ENCODE measurements at regions not wholly inside any gene's neighbourhood (a gene's known extent, or its start where the extent isn't known, plus 50 kb on each side); places are given as distances from the start of the nearest gene placed in this dataset.
A peak's percentile ranks its signal among the peaks of the same experiment; 100 is the strongest.

DNA sequence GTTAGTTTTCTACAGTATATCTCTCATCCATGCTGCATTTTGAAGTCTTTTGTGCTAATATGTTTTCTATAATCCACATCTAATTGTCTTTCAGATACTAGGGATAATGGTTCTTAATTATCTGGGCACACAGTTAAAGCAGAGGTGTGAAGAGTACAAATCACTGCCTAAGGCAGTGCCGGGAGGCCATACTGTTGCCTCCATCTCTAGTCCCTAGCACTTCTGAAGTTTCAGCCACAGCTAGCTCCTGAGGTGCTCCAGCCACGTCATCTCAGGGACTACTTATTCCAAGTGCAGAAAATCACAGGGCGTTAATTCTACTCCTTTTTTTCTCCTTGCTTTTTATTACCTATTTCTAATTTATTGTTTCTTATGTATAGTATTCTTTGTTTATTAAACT, 760.0 kb upstream of the FAM174A start:
- 66 to 77% methylated on average over 3 of the region's 3 CpGs for WGBS, 2 donors
- ATAC-seq (ENCODE audit: insufficient read depth, low FRiP score) (no peak), DNase-seq (no peak)
- Histone ChIP-seq H3K9me3 (ENCODE audit: control insufficient read depth in 4 of 4, insufficient read depth in 3 of 4, low read length in 3 of 4) (peaks cover 0 to under 1% (median 0%) of the 10 kb centered on the region in 4 donors), H3K4me3 (no peak overlapping the region), H3K36me3 (ENCODE audit: control insufficient read depth in 4 of 4, insufficient read depth in 4 of 4, low read length in 4 of 4) (no peaks in the 10 kb centered on the region), H3K9ac (ENCODE audit: insufficient read depth in 1 of 2, low read length in 2 of 2) (no peak overlapping the region), H3K27me3 (ENCODE audit: control insufficient read depth in 3 of 3, insufficient read depth in 3 of 3, low read length in 2 of 3) (no peaks in the 10 kb centered on the region), H3K4me1 (ENCODE audit: control insufficient read depth in 5 of 5, insufficient read depth in 5 of 5, low read length in 5 of 5) (peaks cover 0 to 5% (median 0%) of the 10 kb centered on the region in 5 donors), H3K27ac (ENCODE audit: low read depth in 1 of 2, low read length in 1 of 2) (no peak overlapping the region)
- TF ChIP-seq, protein P1, sequence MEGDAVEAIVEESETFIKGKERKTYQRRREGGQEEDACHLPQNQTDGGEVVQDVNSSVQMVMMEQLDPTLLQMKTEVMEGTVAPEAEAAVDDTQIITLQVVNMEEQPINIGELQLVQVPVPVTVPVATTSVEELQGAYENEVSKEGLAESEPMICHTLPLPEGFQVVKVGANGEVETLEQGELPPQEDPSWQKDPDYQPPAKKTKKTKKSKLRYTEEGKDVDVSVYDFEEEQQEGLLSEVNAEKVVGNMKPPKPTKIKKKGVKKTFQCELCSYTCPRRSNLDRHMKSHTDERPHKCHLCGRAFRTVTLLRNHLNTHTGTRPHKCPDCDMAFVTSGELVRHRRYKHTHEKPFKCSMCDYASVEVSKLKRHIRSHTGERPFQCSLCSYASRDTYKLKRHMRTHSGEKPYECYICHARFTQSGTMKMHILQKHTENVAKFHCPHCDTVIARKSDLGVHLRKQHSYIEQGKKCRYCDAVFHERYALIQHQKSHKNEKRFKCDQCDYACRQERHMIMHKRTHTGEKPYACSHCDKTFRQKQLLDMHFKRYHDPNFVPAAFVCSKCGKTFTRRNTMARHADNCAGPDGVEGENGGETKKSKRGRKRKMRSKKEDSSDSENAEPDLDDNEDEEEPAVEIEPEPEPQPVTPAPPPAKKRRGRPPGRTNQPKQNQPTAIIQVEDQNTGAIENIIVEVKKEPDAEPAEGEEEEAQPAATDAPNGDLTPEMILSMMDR (IDR thresholded peaks at IDR 0.05; ENCODE audit: control extremely low read depth, extremely low read depth) = no peak

DNA sequence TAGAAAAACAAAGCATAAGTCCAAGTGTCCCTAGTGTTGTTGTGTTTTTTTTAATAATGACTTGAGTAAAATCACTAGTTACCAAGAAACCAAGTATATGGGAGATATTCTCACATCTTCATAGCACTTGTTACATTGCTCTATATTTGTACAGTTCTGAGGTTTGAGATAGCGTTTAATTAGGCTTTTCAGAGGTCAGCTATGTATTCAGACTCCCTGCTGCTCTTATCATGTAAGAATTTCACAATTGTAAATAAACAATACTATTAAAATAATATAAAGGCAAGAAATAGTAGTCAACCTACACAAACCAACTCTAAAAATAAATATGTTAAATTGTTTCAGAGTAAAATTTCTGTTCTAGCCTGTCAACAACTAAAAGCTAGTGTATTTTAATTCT, 761.9 kb upstream of the FAM174A start:
- peaks cover 0 to 5% (median 0%) of the 10 kb centered on the region in 5 donors for H3K4me1 ChIP-seq (ENCODE audit: control insufficient read depth in 5 of 5, insufficient read depth in 5 of 5, low read length in 5 of 5)
- H3K36me3 ChIP-seq (ENCODE audit: control insufficient read depth in 4 of 4, insufficient read depth in 4 of 4, low read length in 4 of 4) = no peaks in the 10 kb centered on the region
- 55 to 76% methylated on average over 1 of the region's 1 CpG for WGBS, 2 donors
- no peak overlapping the region for H3K9ac ChIP-seq (ENCODE audit: insufficient read depth in 1 of 2, low read length in 2 of 2)
- H3K27me3 ChIP-seq (ENCODE audit: control insufficient read depth in 3 of 3, insufficient read depth in 3 of 3, low read length in 2 of 3) = no peaks in the 10 kb centered on the region
- TF ChIP-seq, protein P1 (IDR thresholded peaks at IDR 0.05; ENCODE audit: control extremely low read depth, extremely low read depth) = no peak
- DNase-seq (no peak), ATAC-seq (ENCODE audit: insufficient read depth, low FRiP score) (no peak)
- H3K9me3 ChIP-seq (ENCODE audit: control insufficient read depth in 4 of 4, insufficient read depth in 3 of 4, low read length in 3 of 4) = peaks cover 0 to 6% (median 1%) of the 10 kb centered on the region in 4 donors
- H3K4me3 ChIP-seq = no peak overlapping the region
- no peak overlapping the region for H3K27ac ChIP-seq (ENCODE audit: low read depth in 1 of 2, low read length in 1 of 2)

DNA sequence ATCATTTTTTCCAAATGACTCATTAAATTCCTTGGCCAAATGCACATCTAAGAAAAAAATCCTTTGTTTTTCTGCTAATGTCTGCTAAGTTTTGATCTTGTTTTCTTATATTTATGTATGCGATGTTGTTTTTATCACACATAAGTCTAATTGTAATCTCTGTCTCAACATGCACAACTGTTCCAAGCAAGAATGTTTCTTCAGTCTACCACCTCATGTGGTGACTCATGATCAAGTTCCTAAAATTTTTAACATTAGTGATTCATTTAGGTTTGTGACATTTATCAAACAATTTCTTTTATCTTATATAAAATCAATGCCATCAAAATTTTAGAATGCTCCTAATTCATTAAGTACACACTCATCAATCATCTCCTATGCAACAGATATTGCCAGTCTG, 763.9 kb upstream of the FAM174A start:
- H3K9me3 ChIP-seq (ENCODE audit: control insufficient read depth in 4 of 4, insufficient read depth in 3 of 4, low read length in 3 of 4) = peaks cover 0 to 6% (median 1%) of the 10 kb centered on the region in 4 donors
- no peaks in the 10 kb centered on the region for H3K27me3 ChIP-seq (ENCODE audit: control insufficient read depth in 3 of 3, insufficient read depth in 3 of 3, low read length in 2 of 3)
- ATAC-seq (ENCODE audit: insufficient read depth, low FRiP score) (no peak), DNase-seq (no peak)
- H3K9ac ChIP-seq (ENCODE audit: insufficient read depth in 1 of 2, low read length in 2 of 2) = no peak overlapping the region
- 88 to 98% methylated on average over 1 of the region's 1 CpG for WGBS, 2 donors
- H3K27ac ChIP-seq (ENCODE audit: low read depth in 1 of 2, low read length in 1 of 2) = no peak overlapping the region
- H3K4me3 ChIP-seq = no peak overlapping the region
- H3K4me1 ChIP-seq (ENCODE audit: control insufficient read depth in 5 of 5, insufficient read depth in 5 of 5, low read length in 5 of 5) = peaks cover 0 to 5% (median 0%) of the 10 kb centered on the region in 5 donors
- no peaks in the 10 kb centered on the region for H3K36me3 ChIP-seq (ENCODE audit: control insufficient read depth in 4 of 4, insufficient read depth in 4 of 4, low read length in 4 of 4)
- TF ChIP-seq, protein P1 (IDR thresholded peaks at IDR 0.05; ENCODE audit: control extremely low read depth, extremely low read depth) = no peak

DNA sequence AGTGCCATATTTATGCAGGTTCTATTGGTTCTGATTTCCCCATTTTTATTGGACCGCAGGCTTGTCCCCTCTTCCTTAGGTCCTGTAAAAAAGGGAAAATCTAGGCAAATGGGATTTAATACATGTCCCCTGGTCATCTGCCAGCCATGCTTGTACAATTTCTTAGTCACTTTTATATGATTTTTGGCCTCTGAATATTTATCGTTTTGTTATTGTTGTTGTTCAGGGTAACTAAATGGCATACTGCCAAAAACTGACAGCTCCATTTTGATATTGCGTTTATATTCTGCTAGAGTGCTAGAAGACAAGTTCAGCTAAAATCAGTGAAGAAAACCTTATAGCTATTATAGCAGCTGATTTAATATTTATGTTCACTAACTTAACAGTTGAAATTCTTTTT, 770.2 kb upstream of the FAM174A start:
- TF ChIP-seq, protein P1 (IDR thresholded peaks at IDR 0.05; ENCODE audit: control extremely low read depth, extremely low read depth) = no peak
- DNase-seq = peak; percentile 34 to 83 (median 81)
- H3K27ac ChIP-seq (ENCODE audit: low read depth in 1 of 2, low read length in 1 of 2) = no peak overlapping the region
- H3K36me3 ChIP-seq (ENCODE audit: control insufficient read depth in 4 of 4, insufficient read depth in 4 of 4, low read length in 4 of 4) = no peaks in the 10 kb centered on the region
- WGBS, 2 donors = 70 to 75% methylated on average over 3 of the region's 3 CpGs
- no peak overlapping the region for H3K4me3 ChIP-seq
- no peaks in the 10 kb centered on the region for H3K4me1 ChIP-seq (ENCODE audit: control insufficient read depth in 5 of 5, insufficient read depth in 5 of 5, low read length in 5 of 5)
- no peak for ATAC-seq (ENCODE audit: insufficient read depth, low FRiP score)
- H3K27me3 ChIP-seq (ENCODE audit: control insufficient read depth in 3 of 3, insufficient read depth in 3 of 3, low read length in 2 of 3) = no peaks in the 10 kb centered on the region
- H3K9me3 ChIP-seq (ENCODE audit: control insufficient read depth in 4 of 4, insufficient read depth in 3 of 4, low read length in 3 of 4) = peaks cover 0 to 6% (median 1%) of the 10 kb centered on the region in 4 donors
- no peak overlapping the region for H3K9ac ChIP-seq (ENCODE audit: insufficient read depth in 1 of 2, low read length in 2 of 2)

Measured in lung (tissue), 11 donors.